GM19240 (cell line): ENCODE measurements at regions not wholly inside any gene's neighbourhood (a gene's known extent, or its start where the extent isn't known, plus 50 kb on each side); places are given as distances from the start of the nearest gene placed in this dataset.
"Not testable (repeated sequence)": the region's sequence is repeated elsewhere in the genome, so short reads cannot be mapped to it uniquely, and the experiment has no call there.

Experiments used
- DNase-seq: peaks from one replicate; pipeline ENCODE4 v3.0.0; 2011; ENCODE audit warnings: low spot score; ENCODE audit not compliant: insufficient read length

DNA sequence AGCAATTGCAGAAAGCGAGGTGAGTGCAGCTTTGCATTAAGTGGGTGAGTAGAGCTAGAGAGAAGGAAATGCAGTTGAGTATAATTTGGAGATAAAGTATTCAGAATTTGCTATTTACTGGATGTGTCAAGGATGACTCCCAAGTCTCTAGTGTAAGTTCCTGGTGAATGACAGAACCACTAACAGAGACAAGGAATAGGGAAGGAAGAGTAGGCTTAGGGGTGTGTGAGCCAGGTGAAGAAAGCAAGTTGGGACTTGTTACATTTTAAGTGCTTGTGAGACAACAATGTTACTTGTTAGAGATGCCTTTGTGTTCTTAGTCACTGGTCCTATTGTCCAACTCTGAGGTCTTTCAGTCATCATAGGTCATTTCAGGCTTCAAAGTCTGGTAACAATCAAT, 70.8 kb downstream of the TBC1D26 start:
- not testable (repeated sequence) for DNase-seq

DNA sequence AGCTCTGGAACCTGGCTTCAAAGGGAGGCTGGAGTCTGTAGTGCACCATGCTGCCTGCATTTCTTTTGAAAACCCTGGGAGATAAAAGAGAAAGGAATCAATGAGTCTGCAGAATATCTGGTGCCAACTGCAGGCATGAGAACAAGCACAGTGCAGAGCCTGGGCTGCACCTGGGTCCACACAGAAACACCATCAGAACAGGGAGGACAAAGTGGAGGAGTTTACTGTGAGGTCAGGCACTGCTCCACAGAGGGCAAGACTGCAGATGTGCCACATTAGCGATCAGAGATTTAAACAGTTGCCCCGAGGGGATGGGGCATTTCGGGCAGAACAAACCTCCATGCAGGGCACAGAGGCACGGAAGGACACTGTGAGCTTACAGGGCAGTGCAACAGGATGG, 74.7 kb downstream of the TBC1D26 start:
- not testable (repeated sequence) for DNase-seq

- not testable (repeated sequence) for DNase-seq
Measured at GRCh38 chr17:15813388-15813787, 81.3 kb downstream of the TBC1D26 start.

DNA sequence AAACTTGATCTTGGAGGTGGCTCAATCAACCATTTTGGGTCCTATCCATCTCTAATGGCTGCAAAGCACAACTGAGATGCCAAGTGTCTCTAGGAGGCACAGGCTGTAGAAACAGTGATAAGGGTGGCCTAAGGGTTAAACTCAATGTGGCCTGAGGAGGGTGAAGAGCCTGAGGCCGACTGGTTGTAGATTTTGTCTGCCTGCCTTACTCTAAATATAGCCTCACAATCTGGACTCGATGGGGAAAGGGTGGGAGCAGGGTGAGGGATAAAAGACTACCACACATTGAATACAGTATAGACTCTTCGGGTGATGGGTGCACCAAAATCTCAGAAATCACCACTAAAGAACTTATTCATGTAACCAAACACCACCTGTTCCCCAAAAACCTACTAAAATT, 81.9 kb downstream of the TBC1D26 start:
- not testable (repeated sequence) for DNase-seq

GRCh38 chr17:15817861-15818260, 85.8 kb downstream of the TBC1D26 start:
- not testable (repeated sequence) for DNase-seq

GRCh38 chr17:15822280-15822679, 90.2 kb downstream of the TBC1D26 start:
- DNase-seq, result not testable (repeated sequence)

- not testable (repeated sequence) for DNase-seq
Measured at GRCh38 chr17:15828727-15829314, 96.7 kb downstream of the TBC1D26 start.

DNA sequence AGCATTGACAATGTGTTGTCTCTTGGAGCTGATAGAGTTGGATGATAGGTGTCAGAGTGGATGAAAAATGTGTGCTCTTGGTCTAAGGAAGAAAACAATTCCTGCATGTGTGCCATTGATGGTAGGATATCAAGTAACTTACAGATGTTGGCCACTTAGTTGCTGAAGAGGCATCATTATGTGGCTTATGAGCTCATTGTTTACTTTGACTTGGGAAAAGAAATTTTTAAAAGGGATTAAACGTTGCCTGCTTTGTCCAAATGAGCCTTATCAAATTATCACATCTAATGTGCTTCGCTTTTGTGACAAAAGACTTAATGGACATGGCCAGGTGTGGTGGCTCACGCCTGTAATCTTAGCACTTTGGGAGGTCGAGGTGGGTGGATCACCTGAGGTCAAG, 98.1 kb downstream of the TBC1D26 start:
- DNase-seq, result not testable (repeated sequence)

- DNase-seq, result peak; percentile 12
Measured at GRCh38 chr17:15831182-15831581, 99.1 kb downstream of the TBC1D26 start.

DNA sequence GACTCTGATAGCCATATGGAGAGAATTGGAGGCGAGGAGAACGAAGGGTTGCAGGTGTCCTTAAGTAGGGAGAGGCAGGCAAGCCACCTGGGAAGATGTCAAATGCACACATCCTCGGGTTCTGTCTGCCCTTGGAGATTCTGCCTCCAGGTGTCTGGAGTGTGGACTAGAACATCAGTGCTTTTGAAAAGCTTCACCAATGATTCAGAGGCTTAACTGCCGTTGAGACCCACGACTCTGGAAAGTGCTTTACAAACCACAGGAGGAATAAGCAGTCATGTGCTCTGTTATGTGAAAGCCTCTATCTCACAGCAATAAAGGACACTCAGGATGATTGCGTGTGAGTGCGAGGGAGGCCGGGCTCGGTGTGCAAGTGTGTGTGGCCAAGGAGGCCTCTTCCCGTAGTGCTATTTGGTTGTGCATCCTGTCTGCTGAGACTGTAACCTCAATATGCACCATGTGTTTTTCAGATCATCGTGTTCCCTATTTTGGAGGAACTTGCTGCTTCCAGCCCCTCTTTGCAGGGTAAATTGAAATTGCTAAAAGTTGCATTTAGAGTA, 100.9 kb downstream of the TBC1D26 start:
- DNase-seq, result not testable (repeated sequence)

DNA sequence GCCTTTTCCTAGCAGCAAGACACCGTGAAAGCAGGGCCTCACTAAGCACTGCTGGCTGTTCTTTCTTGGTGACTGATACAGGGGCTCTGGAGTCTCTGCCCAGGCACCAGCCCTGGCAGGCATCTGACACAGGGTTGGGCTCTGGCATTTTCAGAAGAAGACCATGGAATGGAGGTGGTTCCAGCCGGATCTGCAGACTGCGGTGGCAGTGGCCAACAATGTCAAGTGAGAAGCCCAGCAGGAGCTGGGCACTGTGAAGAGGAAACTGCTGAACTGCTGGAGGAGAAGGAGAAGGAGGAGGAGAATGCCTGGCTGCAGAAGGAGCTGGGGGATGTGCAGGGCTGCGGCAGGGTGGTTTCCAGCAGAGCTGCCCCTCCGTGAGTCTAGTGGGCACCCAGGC, 101.8 kb downstream of the TBC1D26 start:
- DNase-seq, result not testable (repeated sequence)

DNA sequence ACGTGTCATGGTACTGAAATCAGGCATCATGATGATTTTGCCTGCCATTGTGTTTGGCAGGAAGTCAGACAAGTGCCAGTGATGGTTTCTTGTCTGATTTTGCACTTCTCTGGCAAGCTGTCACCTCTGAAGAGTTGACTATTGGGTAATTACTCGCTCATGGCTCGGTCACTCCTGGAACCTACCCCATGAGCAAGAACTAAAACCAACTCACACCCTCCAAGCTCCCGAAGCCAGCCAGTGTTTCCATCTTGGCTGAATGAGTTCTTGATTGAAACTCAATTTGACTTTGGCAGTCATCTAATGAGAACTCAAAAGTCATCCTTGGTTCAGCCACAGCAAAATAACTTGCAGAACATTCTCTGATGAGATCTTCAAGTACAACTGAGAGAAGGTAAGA, 103.4 kb downstream of the TBC1D26 start:
- not testable (repeated sequence) for DNase-seq

DNA sequence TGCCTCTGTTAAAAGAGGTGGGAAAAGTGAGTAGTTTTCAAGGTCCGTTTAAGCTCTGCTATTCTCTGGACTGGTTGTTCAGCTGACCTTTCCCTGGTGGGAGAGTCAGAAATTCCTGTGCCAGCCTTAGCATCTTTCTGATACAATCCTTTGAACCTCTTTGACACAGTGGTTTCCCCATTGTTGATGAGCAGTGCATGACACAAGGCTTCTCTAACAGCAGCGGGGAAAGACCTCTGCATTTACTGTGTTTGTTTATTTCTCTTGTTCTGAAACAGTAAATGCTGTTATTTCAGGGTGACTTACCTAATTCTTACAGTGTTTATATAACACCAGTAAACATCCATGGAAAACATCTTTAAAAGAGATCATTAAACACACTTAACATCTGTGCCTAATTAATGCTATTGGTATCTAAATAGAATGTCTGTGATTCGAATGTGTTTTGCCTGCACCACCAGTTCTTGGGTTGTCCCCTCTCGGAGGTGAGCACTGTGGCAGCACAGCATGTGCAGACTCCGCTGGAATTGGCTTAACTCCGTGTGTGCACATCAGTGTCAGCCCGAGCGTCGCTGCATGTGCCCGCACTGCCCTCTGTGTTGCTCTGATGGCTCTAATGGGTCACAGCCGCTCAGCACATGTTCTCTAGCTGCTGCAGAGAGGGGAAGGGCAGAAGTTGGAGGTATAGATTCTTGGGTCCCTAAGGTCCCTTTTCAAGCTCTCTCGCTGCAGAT, 104.3 kb downstream of the TBC1D26 start:
- not testable (repeated sequence) for DNase-seq

DNA sequence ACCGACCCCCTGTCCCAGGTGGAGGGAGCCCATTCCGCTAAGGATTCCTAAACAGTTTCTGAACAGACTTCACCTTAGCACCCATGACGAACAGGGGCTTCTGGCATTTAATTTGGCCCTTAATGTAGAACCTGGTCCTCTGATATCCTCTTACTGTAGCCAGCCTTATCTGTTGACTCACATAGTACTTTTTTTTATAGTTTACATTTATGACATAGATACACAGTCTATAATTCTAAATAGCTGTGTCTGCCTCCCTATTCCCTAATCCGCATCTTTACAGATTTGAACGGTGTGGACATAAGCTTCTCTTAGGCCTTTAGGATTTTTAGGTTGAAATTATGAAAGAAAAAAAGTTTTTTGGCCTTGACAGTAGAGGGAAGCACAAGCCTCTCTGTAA, 104.9 kb downstream of the TBC1D26 start:
- not testable (repeated sequence) for DNase-seq

DNA sequence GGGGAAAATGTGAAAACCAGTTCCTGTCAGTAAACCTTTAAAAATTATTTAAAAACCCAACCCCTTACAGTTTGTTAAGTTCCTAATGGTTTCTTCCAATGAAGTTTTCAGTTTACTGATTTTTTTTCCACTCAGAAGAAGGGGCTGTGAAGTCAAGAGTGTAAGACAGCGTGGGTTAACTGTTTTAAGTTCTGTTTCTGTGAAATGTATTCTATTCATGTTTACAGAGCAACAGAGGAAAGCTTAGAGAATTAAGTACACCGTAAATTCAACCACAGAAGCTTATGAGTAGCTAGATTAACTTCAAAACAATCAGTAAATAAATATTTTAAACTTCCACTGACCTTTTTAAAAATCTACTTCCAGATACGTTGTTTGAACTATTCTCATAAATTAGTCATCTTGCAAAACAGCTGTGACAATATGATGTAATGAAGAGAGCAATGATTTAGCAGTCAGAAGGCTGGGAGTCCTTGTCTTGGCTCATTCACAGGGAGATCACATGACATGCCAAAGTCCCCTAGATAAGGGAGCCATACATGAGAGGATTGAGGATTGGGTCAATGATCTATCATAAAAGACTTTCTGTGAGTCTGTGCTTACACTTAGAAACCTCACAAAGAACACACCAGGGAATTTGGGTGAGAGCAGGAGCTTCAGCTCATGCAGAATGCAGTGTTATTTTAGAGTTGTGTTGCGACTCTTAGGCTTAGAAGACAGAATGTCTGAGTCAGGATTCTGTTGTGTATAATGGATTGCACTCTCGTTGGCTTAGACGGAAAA, 97.3 kb upstream of the ADORA2B start:
- DNase-seq, result not testable (repeated sequence)

DNA sequence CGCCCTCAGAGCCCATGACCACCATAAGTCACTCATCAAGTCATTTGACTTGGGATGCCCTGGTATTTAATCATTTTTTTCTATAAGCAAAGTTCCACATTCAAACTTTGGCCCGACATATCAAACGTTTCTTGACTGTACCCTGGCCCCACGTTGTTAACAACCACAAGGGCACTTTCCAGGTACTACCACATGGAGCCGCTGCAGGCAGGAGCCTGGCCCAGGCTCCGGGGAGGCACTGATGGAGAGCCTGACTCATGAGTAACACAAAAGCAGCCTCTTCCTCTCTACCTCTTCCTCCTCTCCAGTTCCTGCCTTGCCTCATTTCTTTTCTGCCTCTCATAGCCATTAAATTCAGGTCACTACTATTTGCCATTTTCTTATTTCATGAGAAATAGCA, 95.9 kb upstream of the ADORA2B start:
- not testable (repeated sequence) for DNase-seq

DNA sequence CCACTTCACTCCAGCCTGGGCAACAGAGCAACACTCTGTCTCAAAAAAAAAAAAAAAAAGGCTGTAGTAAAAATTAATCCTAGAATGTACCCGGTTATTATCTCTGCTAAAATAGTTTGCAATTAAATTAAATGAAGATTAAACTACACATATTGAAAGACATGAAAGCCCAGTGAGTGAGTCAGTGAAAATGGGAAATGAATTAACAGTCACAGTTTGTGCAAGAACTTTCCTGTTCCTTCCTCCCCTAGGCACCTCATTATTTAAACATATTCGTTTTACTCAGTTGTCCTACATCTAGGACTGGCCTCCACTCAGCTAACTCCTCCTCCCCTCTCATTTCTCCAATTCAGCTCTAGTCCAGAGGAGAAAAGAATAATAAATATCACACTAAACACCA, 94.9 kb upstream of the ADORA2B start:
- DNase-seq, result not testable (repeated sequence)

DNA sequence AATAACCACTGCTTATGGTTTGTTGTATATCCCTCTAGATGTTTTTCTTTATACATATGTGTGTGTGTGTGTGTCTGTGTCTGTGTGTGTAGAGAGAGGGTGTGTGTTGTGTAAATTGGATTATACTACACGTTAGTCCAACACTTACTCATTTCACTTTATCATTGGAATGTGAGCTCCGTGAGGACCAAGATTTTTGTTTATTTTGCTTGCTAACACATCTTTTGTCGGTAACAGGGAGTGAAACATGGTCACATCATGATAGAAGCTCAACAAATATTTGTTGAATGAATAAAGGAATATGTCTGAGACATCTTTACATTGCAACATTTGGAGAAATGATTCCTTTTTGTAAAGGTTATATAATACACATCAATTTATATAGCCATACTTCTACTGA, 94.2 kb upstream of the ADORA2B start:
- DNase-seq, result not testable (repeated sequence)

DNA sequence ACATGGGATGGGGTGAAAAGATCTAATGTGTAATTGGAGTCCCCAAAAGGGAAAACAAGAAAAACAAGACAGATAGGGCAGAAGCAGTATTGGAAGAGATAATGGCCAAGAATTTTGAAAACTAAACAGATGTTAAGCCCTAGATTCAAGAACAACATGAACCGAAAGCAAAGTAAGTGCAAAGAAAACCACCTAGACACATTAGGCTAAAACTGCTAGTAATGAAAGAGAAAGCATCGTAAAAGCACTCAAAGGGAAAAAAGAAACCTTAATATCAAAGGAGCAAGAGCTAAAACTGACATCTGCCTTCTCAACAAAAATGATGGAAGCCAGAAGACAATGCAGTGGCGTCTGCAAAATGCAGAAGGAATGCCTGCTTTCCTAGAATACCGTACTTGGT, 92.1 kb upstream of the ADORA2B start:
- DNase-seq, result not testable (repeated sequence)

DNA sequence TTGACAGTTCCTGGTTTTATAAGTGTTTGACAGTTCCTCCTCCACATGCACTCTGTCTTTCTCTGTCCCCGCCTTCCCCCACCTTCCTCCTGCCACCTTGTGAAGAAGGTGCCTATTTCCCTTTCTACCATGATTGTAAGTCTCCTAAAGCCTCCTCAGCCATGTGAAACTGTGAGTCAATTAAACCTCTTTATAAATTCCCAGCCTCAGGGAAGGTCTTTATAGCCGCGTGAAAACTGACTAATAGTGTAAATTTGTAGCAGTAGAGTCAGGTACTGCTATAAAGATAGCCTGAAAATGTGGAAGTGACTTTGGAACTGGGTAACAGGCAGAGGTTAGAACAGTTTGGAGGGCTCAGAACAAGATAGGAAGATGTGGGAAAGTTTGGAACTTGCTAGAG, 88.7 kb upstream of the ADORA2B start:
- not testable (repeated sequence) for DNase-seq

DNA sequence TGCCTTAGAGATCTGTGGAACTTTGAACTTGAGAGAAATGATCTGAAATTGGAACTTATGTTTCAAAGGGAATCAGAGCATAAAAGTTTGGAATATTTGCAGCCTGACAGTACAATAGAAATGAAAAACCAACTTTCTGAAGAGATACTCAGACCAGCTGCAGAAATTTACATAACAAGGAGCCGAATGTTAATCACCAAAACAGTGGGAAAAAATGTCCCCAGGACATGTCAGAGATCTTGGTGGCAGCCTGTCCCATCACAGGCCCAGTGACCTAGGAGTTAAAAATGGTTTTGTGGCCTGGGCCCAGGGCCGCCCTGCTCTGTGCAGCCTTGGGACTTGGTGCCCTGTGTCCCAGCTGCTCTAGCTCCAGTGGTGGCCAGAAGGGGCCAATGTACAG, 88.2 kb upstream of the ADORA2B start:
- not testable (repeated sequence) for DNase-seq

DNA sequence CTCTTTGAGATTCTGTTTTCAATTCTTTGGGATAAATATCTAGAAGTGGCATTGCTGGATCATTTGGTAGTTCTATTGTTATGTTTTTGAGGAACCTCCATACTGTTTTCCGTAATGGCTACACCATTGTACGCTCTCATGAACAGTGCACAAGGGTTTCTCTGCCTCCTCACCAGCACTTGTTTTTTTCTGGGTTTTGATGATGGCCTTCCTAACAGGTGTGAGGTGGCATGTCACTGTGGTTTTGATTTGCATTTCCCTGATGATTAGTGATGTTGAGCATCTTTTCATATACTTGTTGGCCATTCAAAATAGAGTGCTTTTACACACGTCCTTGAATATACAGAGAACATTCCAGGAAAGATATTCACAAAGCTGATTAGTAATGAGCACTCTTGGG, 86.8 kb upstream of the ADORA2B start:
- DNase-seq, result not testable (repeated sequence)
